GM18861 (cell line): ENCODE measurements at regions not wholly inside any gene's neighbourhood (a gene's known extent, or its start where the extent isn't known, plus 50 kb on each side); places are given as distances from the start of the nearest gene placed in this dataset.

ENCODE experiments used
- ATAC-seq: cut with Tn5 transposase; IDR thresholded peaks from one replicate; pipeline ENCODE4 v1.9.1; 2021; ENCODE audit not compliant: unreplicated experiment

- ATAC-seq: no peak
Measured at GRCh38 chr12:24425601-24425970, 476.1 kb upstream of the SOX5 start.

GRCh38 chr12:24424889-24425600 is 475.6 kb upstream of the SOX5 start:
- no peak for ATAC-seq

- no peak for ATAC-seq
Measured at GRCh38 chr12:24424376-24424775, 474.9 kb upstream of the SOX5 start.

- no peak for ATAC-seq
Measured at GRCh38 chr12:24423611-24424010, 474.1 kb upstream of the SOX5 start.

GRCh38 chr12:24421759-24422158 is 472.3 kb upstream of the SOX5 start:
- ATAC-seq: no peak

- no peak for ATAC-seq
Measured at GRCh38 chr12:24418157-24418556, 468.7 kb upstream of the SOX5 start.

GRCh38 chr12:24416423-24417109 is 467.1 kb upstream of the SOX5 start:
- no peak for ATAC-seq

GRCh38 chr12:24415934-24416333 is 466.5 kb upstream of the SOX5 start:
- no peak for ATAC-seq

GRCh38 chr12:24414480-24414879 is 465.0 kb upstream of the SOX5 start:
- ATAC-seq: no peak

- ATAC-seq: no peak
Measured at GRCh38 chr12:24411948-24412347, 462.5 kb upstream of the SOX5 start.

- ATAC-seq: no peak
Measured at GRCh38 chr12:24409868-24410267, 460.4 kb upstream of the SOX5 start.

- ATAC-seq: no peak
Measured at GRCh38 chr12:24408305-24408704, 458.8 kb upstream of the SOX5 start.

- no peak for ATAC-seq
Measured at GRCh38 chr12:24407884-24408283, 458.4 kb upstream of the SOX5 start.

- ATAC-seq: no peak
Measured at GRCh38 chr12:24404086-24404815, 454.8 kb upstream of the SOX5 start.

- ATAC-seq: no peak
Measured at GRCh38 chr12:24400533-24400932, 451.1 kb upstream of the SOX5 start.

GRCh38 chr12:24398605-24399004 is 449.1 kb upstream of the SOX5 start:
- peak; percentile 94 for ATAC-seq

GRCh38 chr12:24396224-24396623 is 446.8 kb upstream of the SOX5 start:
- ATAC-seq: no peak

- ATAC-seq: no peak
Measured at GRCh38 chr12:24394246-24394645, 444.8 kb upstream of the SOX5 start.

- no peak for ATAC-seq
Measured at GRCh38 chr12:24393071-24393470, 443.6 kb upstream of the SOX5 start.

- ATAC-seq: no peak
Measured at GRCh38 chr12:24389394-24389793, 439.9 kb upstream of the SOX5 start.

GRCh38 chr12:24387381-24387780 is 437.9 kb upstream of the SOX5 start:
- ATAC-seq: no peak

GRCh38 chr12:24386836-24387235 is 437.4 kb upstream of the SOX5 start:
- no peak for ATAC-seq
